OCI-M2 (cell line): ENCODE measurements at regions not wholly inside any gene's neighbourhood (a gene's known extent, or its start where the extent isn't known, plus 50 kb on each side); places are given as distances from the start of the nearest gene placed in this dataset.

Experiments used
- DNase-seq: peaks from one replicate; lab custom pipeline; 2025; ENCODE audit not compliant: unreplicated experiment; lab: John Stamatoyannopoulos, UW

GRCh38 chr6:105476978-105477377 is 74.1 kb upstream of the PREP start:
- no peak for DNase-seq

GRCh38 chr6:105474234-105474633 is 71.4 kb upstream of the PREP start:
- no peak for DNase-seq

- DNase-seq = no peak
These were observed 67.1 kb upstream of the PREP start for GRCh38 chr6:105469946-105470345.

GRCh38 chr6:105468850-105469249 is 66.0 kb upstream of the PREP start:
- DNase-seq = no peak

GRCh38 chr6:105460860-105461259 is 58.0 kb upstream of the PREP start:
- DNase-seq = no peak

- no peak for DNase-seq
These were observed 57.0 kb upstream of the PREP start for GRCh38 chr6:105459864-105460263.

GRCh38 chr6:105459049-105459448 is 56.2 kb upstream of the PREP start:
- no peak for DNase-seq

GRCh38 chr6:105458551-105458950 is 55.7 kb upstream of the PREP start:
- DNase-seq = no peak

- DNase-seq = no peak
These were observed 55.2 kb upstream of the PREP start for GRCh38 chr6:105458084-105458483.

- no peak for DNase-seq
These were observed 51.1 kb upstream of the PREP start for GRCh38 chr6:105453968-105454367.

- no peak for DNase-seq
These were observed 50.3 kb upstream of the PREP start for GRCh38 chr6:105452924-105453756.
